OCI-LY1 (cell line): ENCODE measurements at regions not wholly inside any gene's neighbourhood (a gene's known extent, or its start where the extent isn't known, plus 50 kb on each side); places are given as distances from the start of the nearest gene placed in this dataset.

Experiments
- H2AFZ ChIP-seq: fragments of 200-600 bp; sonication (generic), shearing (Covaris generic); 2 replicates; pipeline ENCODE4 v1.6.0; 2014; ENCODE audit warnings: antibody characterized with exemption, mild to moderate bottlenecking, low read length
- H3F3A ChIP-seq: fragments of 200-600 bp; sonication (generic), shearing (Covaris generic); 2 replicates; pipeline ENCODE4 v1.6.0; 2014; ENCODE audit warnings: mild to moderate bottlenecking, antibody characterized with exemption, low read length, moderate library complexity; ENCODE audit not compliant: insufficient read depth
- H3K27ac ChIP-seq: fragments of 200-600 bp; sonication (generic); 2 replicates; pipeline ENCODE4 v1.5.1; 2014; ENCODE audit warnings: low read length, mixed run types, mild to moderate bottlenecking, low read depth; ENCODE audit not compliant: poor library complexity, severe bottlenecking
- H3K27me3 ChIP-seq: fragments of 200-600 bp; sonication (generic); 2 replicates; pipeline ENCODE4 v1.6.0; 2014; ENCODE audit warnings: antibody characterized with exemption, mild to moderate bottlenecking, low read length, moderate library complexity; ENCODE audit not compliant: insufficient read depth
- H3K36me3 ChIP-seq: fragments of 200-600 bp; sonication (generic); 2 replicates; pipeline ENCODE4 v1.6.1; 2014; ENCODE audit warnings: mild to moderate bottlenecking, antibody characterized with exemption, low read length, moderate library complexity, mixed read lengths; ENCODE audit not compliant: insufficient read depth
- H3K4me1 ChIP-seq: fragments of 200-600 bp; sonication (generic); 2 replicates; pipeline ENCODE4 v1.5.1; 2014; ENCODE audit warnings: mild to moderate bottlenecking, low read length, moderate library complexity; ENCODE audit not compliant: insufficient read depth, severe bottlenecking
- H3K4me2 ChIP-seq: fragments of 200-600 bp; sonication (generic), shearing (Covaris generic); 2 replicates; pipeline ENCODE4 v1.6.1; 2014; ENCODE audit warnings: low read length
- H3K4me3 ChIP-seq: fragments of 200-600 bp; sonication (generic); 2 replicates; pipeline ENCODE4 v1.5.1; 2014; ENCODE audit warnings: low read length, low read depth, mild to moderate bottlenecking, mixed read lengths; ENCODE audit not compliant: poor library complexity, severe bottlenecking
- H3K79me2 ChIP-seq: fragments of 200-600 bp; shearing (Covaris generic); 2 replicates; pipeline ENCODE4 v1.6.1; 2016; ENCODE audit warnings: mixed run types, low read length, mixed read lengths; ENCODE audit not compliant: insufficient read depth
- H3K9ac ChIP-seq: fragments of 200-600 bp; sonication (generic), shearing (Covaris generic); 2 replicates; pipeline ENCODE4 v1.6.1; 2014; ENCODE audit warnings: mild to moderate bottlenecking, low read length, mixed read lengths
- H3K9me2 ChIP-seq: fragments of 200-600 bp; sonication (generic), shearing (Covaris generic); 2 replicates; pipeline ENCODE4 v1.6.1; 2014; ENCODE audit warnings: low read depth, mild to moderate bottlenecking, low read length, mixed read lengths
- H3K9me3 ChIP-seq: fragments of 200-600 bp; shearing (Covaris generic); 2 replicates; pipeline ENCODE4 v1.6.1; 2014; ENCODE audit warnings: low read length, mixed read lengths
- H4K20me1 ChIP-seq: fragments of 200-600 bp; sonication (generic), shearing (Covaris generic); 2 replicates; pipeline ENCODE4 v1.6.0; 2016; ENCODE audit warnings: mild to moderate bottlenecking, low read length; ENCODE audit not compliant: insufficient read depth
- CTCF ChIP-seq: fragments of 200-600 bp; sonication (generic), shearing (Covaris generic); IDR thresholded peaks from 2 replicates; pipeline ENCODE4 v1.5.1; 2017; ENCODE audit warnings: mild to moderate bottlenecking, antibody characterized with exemption, low read length, moderate library complexity, mixed read lengths
- EZH2 ChIP-seq: fragments of 200-600 bp; sonication (generic), shearing (Covaris generic); IDR thresholded peaks from 2 replicates; pipeline ENCODE4 v1.8.0; 2017; ENCODE audit warnings: borderline replicate concordance, mixed run types, mild to moderate bottlenecking, antibody characterized with exemption, low read length, moderate library complexity, mixed read lengths

- H3K9me2 ChIP-seq, result no peaks in the 10 kb centered on the region
- H3F3A ChIP-seq, result no peaks in the 10 kb centered on the region
- H3K27me3 ChIP-seq, result no peaks in the 10 kb centered on the region
- H2AFZ ChIP-seq, result no peak overlapping the region
- H3K36me3 ChIP-seq, result no peaks in the 10 kb centered on the region
- H3K4me3 ChIP-seq, result no peak overlapping the region
- H3K4me1 ChIP-seq, result no peaks in the 10 kb centered on the region
- H3K79me2 ChIP-seq, result no peaks in the 10 kb centered on the region
- no peak overlapping the region for H3K4me2 ChIP-seq
- H3K9ac ChIP-seq, result no peak overlapping the region
- peaks cover 3% of the 10 kb centered on the region; the same call in 1 of the 2 replicates for H3K9me3 ChIP-seq
- no peak for TF ChIP-seq EZH2
- no peak for TF ChIP-seq CTCF
- no peak overlapping the region for H3K27ac ChIP-seq
- H4K20me1 ChIP-seq, result no peaks in the 10 kb centered on the region
Measured at GRCh38 chr18:27724362-27724761, 452.6 kb downstream of the CDH2 start.

- Histone ChIP-seq H2AFZ (no peak overlapping the region), H3K27ac (no peak overlapping the region), H4K20me1 (no peaks in the 10 kb centered on the region), H3K4me2 (no peak overlapping the region), H3K9me3 (no peaks in the 10 kb centered on the region), H3K36me3 (no peaks in the 10 kb centered on the region), H3K4me1 (no peaks in the 10 kb centered on the region), H3F3A (no peaks in the 10 kb centered on the region), H3K79me2 (no peaks in the 10 kb centered on the region), H3K9me2 (no peaks in the 10 kb centered on the region), H3K27me3 (no peaks in the 10 kb centered on the region), H3K4me3 (no peak overlapping the region), H3K9ac (no peak overlapping the region)
- TF ChIP-seq EZH2 (no peak), CTCF (no peak)
Measured at GRCh38 chr18:27723168-27723567, 453.8 kb downstream of the CDH2 start.

- H3K9ac ChIP-seq, result no peak overlapping the region
- H2AFZ ChIP-seq, result no peak overlapping the region
Measured at GRCh38 chr18:27719680-27720079, 457.2 kb downstream of the CDH2 start.

More at GRCh38 chr18:27719680-27720079, 457.2 kb downstream of the CDH2 start:
- no peaks in the 10 kb centered on the region for H3K27me3 ChIP-seq
- H3K9me2 ChIP-seq, result no peaks in the 10 kb centered on the region
- H3F3A ChIP-seq, result no peaks in the 10 kb centered on the region
- H3K27ac ChIP-seq, result no peak overlapping the region
- H4K20me1 ChIP-seq, result no peaks in the 10 kb centered on the region
- no peaks in the 10 kb centered on the region for H3K4me1 ChIP-seq
- H3K4me3 ChIP-seq, result no peak overlapping the region
- no peak for TF ChIP-seq CTCF
- TF ChIP-seq EZH2, result no peak
- no peaks in the 10 kb centered on the region for H3K79me2 ChIP-seq
- no peaks in the 10 kb centered on the region for H3K36me3 ChIP-seq
- H3K9me3 ChIP-seq, result no peaks in the 10 kb centered on the region
- H3K4me2 ChIP-seq, result no peak overlapping the region
